ENCODE measurements at regions not wholly inside any gene's neighbourhood (a gene's known extent, or its start where the extent isn't known, plus 50 kb on each side); places are given as distances from the start of the nearest gene placed in this dataset.
"Not testable (repeated sequence)": the region's sequence is repeated elsewhere in the genome, so short reads cannot be mapped to it uniquely, and the experiment has no call there.

GRCh38 chr6:22173311-22173710 lies 123.5 kb downstream of the PRL start:
- TF ChIP-seq EZH2 (IDR thresholded peaks at IDR 0.05; ENCODE audit: borderline replicate concordance, low read depth, low read length, severe bottlenecking) (no peak), FOS (IDR thresholded peaks at IDR 0.05; ENCODE audit: borderline replicate concordance, insufficient read depth, low read length) (no peak), POLR2A (IDR thresholded peaks at IDR 0.05; ENCODE audit: low read depth, low read length) (no peak), POLR2AphosphoS5 (IDR thresholded peaks at IDR 0.05; ENCODE audit: insufficient read depth, low read depth, low read length) (no peak), JUN (IDR thresholded peaks at IDR 0.05; ENCODE audit: borderline replicate concordance, insufficient read depth, insufficient read length, low read depth) (no peak), MAX (IDR thresholded peaks at IDR 0.05; ENCODE audit: insufficient read depth, insufficient read length) (no peak)
- dilution Hi-C loops (cut with MboI; ENCODE audit: extremely low pct_ligation_motif_present, low sequenced_read_pairs): no loop called here
- intact Hi-C loops (cut with micrococcal nuclease): no loop called here
- no TSS peak for BruUV-seq (replicated peaks)
- H3K9ac ChIP-seq (replicated peaks; ENCODE audit: extremely low read depth, insufficient read depth, low read length): no peak overlapping the region
- POLR2A ChIA-PET: no interaction called here
- H3K79me2 ChIP-seq (ENCODE audit: control insufficient read depth, insufficient read depth, low read length): no peaks in the 10 kb centered on the region
- no peaks in the 10 kb centered on the region for H3K27me3 ChIP-seq (ENCODE audit: control insufficient read depth in 2 of 2, insufficient read depth in 2 of 2, low read length in 2 of 2)
- H3K36me3 ChIP-seq (ENCODE audit: control insufficient read depth in 2 of 2, extremely low read depth in 1 of 2, insufficient read depth in 2 of 2, low read length in 2 of 2): peaks cover 0 to 2% of the 10 kb centered on the region in 2 experiments
- DNase-seq (ENCODE audit: low read depth, low spot score) (no peak), FAIRE-seq (no peak)
- CTCF ChIA-PET: no interaction called here
- no peaks in the 10 kb centered on the region for H3K9me3 ChIP-seq (replicated peaks; ENCODE audit: control insufficient read depth, insufficient read depth, low read length)
- H3K4me3 ChIP-seq (replicated peaks in 1 of 3; ENCODE audit: insufficient read depth in 1 of 3, low read depth in 1 of 3, low read length in 3 of 3): no peak overlapping the region
- H3K4me2 ChIP-seq (ENCODE audit: insufficient read depth, low read length): no peak overlapping the region
- H3K4me1 ChIP-seq (ENCODE audit: control insufficient read depth, extremely low read depth, insufficient read depth, low read length): no peaks in the 10 kb centered on the region
- H3K9me1 ChIP-seq (replicated peaks; ENCODE audit: control insufficient read depth, extremely low read depth, insufficient read depth, low read length): no peaks in the 10 kb centered on the region
- H4K20me1 ChIP-seq (replicated peaks; ENCODE audit: control insufficient read depth, extremely low read depth, insufficient read depth, low read length): no peaks in the 10 kb centered on the region
- H2AFZ ChIP-seq (ENCODE audit: low read depth, low read length): no peak overlapping the region
- no peak overlapping the region for H3K27ac ChIP-seq (ENCODE audit: insufficient read depth, low read depth, low read length)

GRCh38 chr6:22180250-22180649 lies 116.6 kb downstream of the PRL start:
- H3K9me3 ChIP-seq (replicated peaks; ENCODE audit: control insufficient read depth, insufficient read depth, low read length); H3K4me2 ChIP-seq (ENCODE audit: insufficient read depth, low read length); H3K9ac ChIP-seq (replicated peaks; ENCODE audit: extremely low read depth, insufficient read depth, low read length); H3K79me2 ChIP-seq (ENCODE audit: control insufficient read depth, insufficient read depth, low read length); BruUV-seq (replicated peaks); H3K9me1 ChIP-seq (replicated peaks; ENCODE audit: control insufficient read depth, extremely low read depth, insufficient read depth, low read length); H2AFZ ChIP-seq (ENCODE audit: low read depth, low read length); H4K20me1 ChIP-seq (replicated peaks; ENCODE audit: control insufficient read depth, extremely low read depth, insufficient read depth, low read length); H3K27ac ChIP-seq (ENCODE audit: insufficient read depth, low read depth, low read length); CTCF ChIA-PET; DNase-seq (ENCODE audit: low read depth, low spot score); H3K4me3 ChIP-seq (replicated peaks in 1 of 3; ENCODE audit: insufficient read depth in 1 of 3, low read depth in 1 of 3, low read length in 3 of 3); H3K36me3 ChIP-seq (ENCODE audit: control insufficient read depth in 2 of 2, extremely low read depth in 1 of 2, insufficient read depth in 2 of 2, low read length in 2 of 2); FAIRE-seq; H3K27me3 ChIP-seq (ENCODE audit: control insufficient read depth in 2 of 2, insufficient read depth in 2 of 2, low read length in 2 of 2); dilution Hi-C loops (cut with MboI; ENCODE audit: extremely low pct_ligation_motif_present, low sequenced_read_pairs); POLR2A ChIA-PET; H3K4me1 ChIP-seq (ENCODE audit: control insufficient read depth, extremely low read depth, insufficient read depth, low read length); intact Hi-C loops (cut with micrococcal nuclease): not testable (repeated sequence)

Data from endothelial cell of umbilical vein (primary cell).